GM12878 (cell line): ENCODE measurements at regions not wholly inside any gene's neighbourhood (a gene's known extent, or its start where the extent isn't known, plus 50 kb on each side); places are given as distances from the start of the nearest gene placed in this dataset.

Experiments used
- BRCA1 ChIP-seq: IDR thresholded peaks from 2 replicates; pipeline ENCODE4 v1.6.1; 2011; ENCODE audit warnings: low read depth, low read length, improper control_type of control experiment
- EZH2 ChIP-seq: IDR thresholded peaks from 2 replicates; pipeline ENCODE4 v1.6.1; 2012; ENCODE audit warnings: low read depth, mild to moderate bottlenecking, control low read depth, inconsistent platforms, low read length, borderline replicate concordance; ENCODE audit not compliant: control insufficient read depth
- FOXK2 ChIP-seq: fragments of 450-650 bp; IDR thresholded peaks from 2 replicates; pipeline ENCODE4 v1.6.1; 2017; ENCODE audit warnings: mild to moderate bottlenecking, moderate library complexity
- NFIC ChIP-seq: IDR thresholded peaks from 2 replicates; pipeline ENCODE4 v1.6.1; 2012; ENCODE audit warnings: low read depth, mild to moderate bottlenecking, inconsistent platforms, low read length, moderate library complexity
- PAX5 ChIP-seq: IDR thresholded peaks from 2 replicates; pipeline ENCODE4 v1.6.1; 2011; ENCODE audit warnings: low read depth, low read length, borderline replicate concordance
- POLR2A ChIP-seq: IDR thresholded peaks from 2 replicates; pipeline ENCODE4 v1.6.1; 2011; ENCODE audit warnings: low read depth, mild to moderate bottlenecking, low read length
- POLR2AphosphoS5 ChIP-seq: IDR thresholded peaks from 2 replicates; pipeline ENCODE4 v1.6.1; 2011; ENCODE audit warnings: mild to moderate bottlenecking, low read length, inconsistent platforms
- SRF ChIP-seq, 2 experiments: IDR thresholded peaks; 2 replicates each; pipeline ENCODE4 v1.6.1; 2011; ENCODE audit warnings: low read depth in 2 of 2, low read length in 2 of 2, mild to moderate bottlenecking in 1 of 2, moderate library complexity in 1 of 2
- TAF1 ChIP-seq: IDR thresholded peaks from 2 replicates; pipeline ENCODE4 v1.6.1; 2011; ENCODE audit warnings: mild to moderate bottlenecking, low read depth, low read length, borderline replicate concordance
- TCF12 ChIP-seq: IDR thresholded peaks from 2 replicates; pipeline ENCODE4 v1.6.1; 2011; ENCODE audit warnings: low read depth, mild to moderate bottlenecking, low read length
- TF ChIP-seq, protein P1 (sequence below): IDR thresholded peaks from 2 replicates; pipeline ENCODE4 v1.6.1; 2012; ENCODE audit warnings: low read depth, low read length, improper control_type of control experiment
- TF ChIP-seq, protein P2 (sequence below), 3 experiments: IDR thresholded peaks in 2 of 3; conservative IDR thresholded peaks in 1 of 3; 2 replicates each; pipeline ENCODE4 v1.5.1; 2011; ENCODE audit warnings: low read depth in 3 of 3, low read length in 3 of 3, mild to moderate bottlenecking in 3 of 3, control low read depth in 2 of 3, moderate library complexity in 2 of 3, inconsistent platforms in 1 of 3, mixed read lengths in 1 of 3; ENCODE audit not compliant: control insufficient read depth in 2 of 3, insufficient read depth in 1 of 3; ENCODE audit errors: extremely low read depth in 1 of 3
- TF ChIP-seq, protein P3 (sequence below): IDR thresholded peaks from 2 replicates; pipeline ENCODE4 v1.6.1; 2012; ENCODE audit warnings: mild to moderate bottlenecking, low read depth, low read length

DNA sequence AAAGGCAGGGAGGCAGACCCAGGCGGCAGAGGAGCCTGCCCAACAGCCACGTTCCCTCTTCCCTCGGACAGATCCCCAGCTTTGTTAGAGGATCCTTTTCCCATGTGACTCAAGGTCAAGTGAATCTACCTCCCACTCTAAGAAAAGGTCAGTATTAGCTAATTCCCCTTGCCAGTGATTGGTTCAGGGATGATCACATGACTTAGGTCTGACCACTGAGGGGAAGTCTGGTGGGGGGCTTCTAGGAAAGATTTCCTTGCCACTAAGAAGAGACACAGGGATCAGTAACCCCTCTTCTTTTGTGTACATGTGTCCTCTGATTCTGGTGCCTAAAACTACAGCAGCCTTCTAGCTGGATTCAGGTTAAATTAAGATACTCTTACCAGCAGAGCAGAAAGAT is 266.3 kb upstream of the NSMCE3 start:
- TF ChIP-seq POLR2AphosphoS5 (no peak), POLR2A (no peak), FOXK2 (no peak), BRCA1 (no peak), PAX5 (no peak), NFIC (no peak), TAF1 (no peak), SRF (IDR thresholded peaks at IDR 0.05; ENCODE audit: low read depth in 2 of 2, low read length in 2 of 2) (no peak), EZH2 (no peak), TCF12 (no peak)
- TF ChIP-seq, protein P1, sequence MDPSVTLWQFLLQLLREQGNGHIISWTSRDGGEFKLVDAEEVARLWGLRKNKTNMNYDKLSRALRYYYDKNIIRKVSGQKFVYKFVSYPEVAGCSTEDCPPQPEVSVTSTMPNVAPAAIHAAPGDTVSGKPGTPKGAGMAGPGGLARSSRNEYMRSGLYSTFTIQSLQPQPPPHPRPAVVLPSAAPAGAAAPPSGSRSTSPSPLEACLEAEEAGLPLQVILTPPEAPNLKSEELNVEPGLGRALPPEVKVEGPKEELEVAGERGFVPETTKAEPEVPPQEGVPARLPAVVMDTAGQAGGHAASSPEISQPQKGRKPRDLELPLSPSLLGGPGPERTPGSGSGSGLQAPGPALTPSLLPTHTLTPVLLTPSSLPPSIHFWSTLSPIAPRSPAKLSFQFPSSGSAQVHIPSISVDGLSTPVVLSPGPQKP: no peak
- TF ChIP-seq, protein P2, sequence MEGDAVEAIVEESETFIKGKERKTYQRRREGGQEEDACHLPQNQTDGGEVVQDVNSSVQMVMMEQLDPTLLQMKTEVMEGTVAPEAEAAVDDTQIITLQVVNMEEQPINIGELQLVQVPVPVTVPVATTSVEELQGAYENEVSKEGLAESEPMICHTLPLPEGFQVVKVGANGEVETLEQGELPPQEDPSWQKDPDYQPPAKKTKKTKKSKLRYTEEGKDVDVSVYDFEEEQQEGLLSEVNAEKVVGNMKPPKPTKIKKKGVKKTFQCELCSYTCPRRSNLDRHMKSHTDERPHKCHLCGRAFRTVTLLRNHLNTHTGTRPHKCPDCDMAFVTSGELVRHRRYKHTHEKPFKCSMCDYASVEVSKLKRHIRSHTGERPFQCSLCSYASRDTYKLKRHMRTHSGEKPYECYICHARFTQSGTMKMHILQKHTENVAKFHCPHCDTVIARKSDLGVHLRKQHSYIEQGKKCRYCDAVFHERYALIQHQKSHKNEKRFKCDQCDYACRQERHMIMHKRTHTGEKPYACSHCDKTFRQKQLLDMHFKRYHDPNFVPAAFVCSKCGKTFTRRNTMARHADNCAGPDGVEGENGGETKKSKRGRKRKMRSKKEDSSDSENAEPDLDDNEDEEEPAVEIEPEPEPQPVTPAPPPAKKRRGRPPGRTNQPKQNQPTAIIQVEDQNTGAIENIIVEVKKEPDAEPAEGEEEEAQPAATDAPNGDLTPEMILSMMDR (IDR thresholded peaks at IDR 0.05 in 2 of 3, conservative IDR thresholded peaks at IDR 0.05 in 1 of 3; ENCODE audit: control insufficient read depth in 2 of 3, extremely low read depth in 1 of 3, insufficient read depth in 1 of 3, low read depth in 3 of 3, low read length in 3 of 3): no peak
- TF ChIP-seq, protein P3, sequence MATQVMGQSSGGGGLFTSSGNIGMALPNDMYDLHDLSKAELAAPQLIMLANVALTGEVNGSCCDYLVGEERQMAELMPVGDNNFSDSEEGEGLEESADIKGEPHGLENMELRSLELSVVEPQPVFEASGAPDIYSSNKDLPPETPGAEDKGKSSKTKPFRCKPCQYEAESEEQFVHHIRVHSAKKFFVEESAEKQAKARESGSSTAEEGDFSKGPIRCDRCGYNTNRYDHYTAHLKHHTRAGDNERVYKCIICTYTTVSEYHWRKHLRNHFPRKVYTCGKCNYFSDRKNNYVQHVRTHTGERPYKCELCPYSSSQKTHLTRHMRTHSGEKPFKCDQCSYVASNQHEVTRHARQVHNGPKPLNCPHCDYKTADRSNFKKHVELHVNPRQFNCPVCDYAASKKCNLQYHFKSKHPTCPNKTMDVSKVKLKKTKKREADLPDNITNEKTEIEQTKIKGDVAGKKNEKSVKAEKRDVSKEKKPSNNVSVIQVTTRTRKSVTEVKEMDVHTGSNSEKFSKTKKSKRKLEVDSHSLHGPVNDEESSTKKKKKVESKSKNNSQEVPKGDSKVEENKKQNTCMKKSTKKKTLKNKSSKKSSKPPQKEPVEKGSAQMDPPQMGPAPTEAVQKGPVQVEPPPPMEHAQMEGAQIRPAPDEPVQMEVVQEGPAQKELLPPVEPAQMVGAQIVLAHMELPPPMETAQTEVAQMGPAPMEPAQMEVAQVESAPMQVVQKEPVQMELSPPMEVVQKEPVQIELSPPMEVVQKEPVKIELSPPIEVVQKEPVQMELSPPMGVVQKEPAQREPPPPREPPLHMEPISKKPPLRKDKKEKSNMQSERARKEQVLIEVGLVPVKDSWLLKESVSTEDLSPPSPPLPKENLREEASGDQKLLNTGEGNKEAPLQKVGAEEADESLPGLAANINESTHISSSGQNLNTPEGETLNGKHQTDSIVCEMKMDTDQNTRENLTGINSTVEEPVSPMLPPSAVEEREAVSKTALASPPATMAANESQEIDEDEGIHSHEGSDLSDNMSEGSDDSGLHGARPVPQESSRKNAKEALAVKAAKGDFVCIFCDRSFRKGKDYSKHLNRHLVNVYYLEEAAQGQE: no peak
